ENCODE measurements at regions not wholly inside any gene's neighbourhood (a gene's known extent, or its start where the extent isn't known, plus 50 kb on each side); places are given as distances from the start of the nearest gene placed in this dataset.

DNA sequence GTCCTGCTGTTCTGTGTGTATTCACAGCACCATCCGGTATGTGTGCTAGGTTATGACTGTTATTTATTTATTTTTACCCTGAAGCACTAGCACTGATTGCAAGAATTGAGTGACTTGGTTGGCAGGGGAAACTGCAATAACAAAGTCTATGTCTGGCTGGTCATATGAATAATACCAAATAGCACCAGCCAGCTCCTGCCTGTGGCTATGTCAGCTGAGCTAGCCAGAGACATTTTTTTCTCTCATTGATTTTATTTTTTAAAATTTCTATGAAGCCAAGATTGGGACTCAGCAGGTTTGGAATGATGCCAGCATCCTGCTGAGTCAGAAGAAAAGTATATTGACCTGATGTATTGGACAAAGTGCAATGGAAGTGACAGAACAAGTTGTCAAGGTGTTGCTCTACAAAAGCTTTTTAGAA lies 188.5 kb upstream of the CDH2 start:
- Histone ChIP-seq H3K9me3 (no peaks in the 10 kb centered on the region), H3K4me3 (no peak overlapping the region), H3K4me1 (no peaks in the 10 kb centered on the region), H3K36me3 (replicated peaks in 1 of 2; ENCODE audit: insufficient read depth in 1 of 2, low read depth in 2 of 2) (no peaks in the 10 kb centered on the region), H3K27ac (no peak overlapping the region), H3K27me3 (no peaks in the 10 kb centered on the region)
- DNase-seq, result peak in 3 of 4 donors; percentile 4 to 28 (median 8)
- no peak for TF ChIP-seq POLR2A (IDR thresholded peaks at IDR 0.05)
- TF ChIP-seq, protein P1, sequence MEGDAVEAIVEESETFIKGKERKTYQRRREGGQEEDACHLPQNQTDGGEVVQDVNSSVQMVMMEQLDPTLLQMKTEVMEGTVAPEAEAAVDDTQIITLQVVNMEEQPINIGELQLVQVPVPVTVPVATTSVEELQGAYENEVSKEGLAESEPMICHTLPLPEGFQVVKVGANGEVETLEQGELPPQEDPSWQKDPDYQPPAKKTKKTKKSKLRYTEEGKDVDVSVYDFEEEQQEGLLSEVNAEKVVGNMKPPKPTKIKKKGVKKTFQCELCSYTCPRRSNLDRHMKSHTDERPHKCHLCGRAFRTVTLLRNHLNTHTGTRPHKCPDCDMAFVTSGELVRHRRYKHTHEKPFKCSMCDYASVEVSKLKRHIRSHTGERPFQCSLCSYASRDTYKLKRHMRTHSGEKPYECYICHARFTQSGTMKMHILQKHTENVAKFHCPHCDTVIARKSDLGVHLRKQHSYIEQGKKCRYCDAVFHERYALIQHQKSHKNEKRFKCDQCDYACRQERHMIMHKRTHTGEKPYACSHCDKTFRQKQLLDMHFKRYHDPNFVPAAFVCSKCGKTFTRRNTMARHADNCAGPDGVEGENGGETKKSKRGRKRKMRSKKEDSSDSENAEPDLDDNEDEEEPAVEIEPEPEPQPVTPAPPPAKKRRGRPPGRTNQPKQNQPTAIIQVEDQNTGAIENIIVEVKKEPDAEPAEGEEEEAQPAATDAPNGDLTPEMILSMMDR (IDR thresholded peaks at IDR 0.05), result no peak
- intact Hi-C loops (cut with DNase I), result no loop called here
- peak; percentile 35 for ATAC-seq
- WGBS, 2 donors, result 26 to 40% methylated on average over 1 of the region's 1 CpG

- TF ChIP-seq, protein P1 (IDR thresholded peaks at IDR 0.05), result no peak
- no peak for TF ChIP-seq POLR2A (IDR thresholded peaks at IDR 0.05)
- Histone ChIP-seq H3K27me3 (no peaks in the 10 kb centered on the region), H3K36me3 (replicated peaks in 1 of 2; ENCODE audit: insufficient read depth in 1 of 2, low read depth in 2 of 2) (no peaks in the 10 kb centered on the region), H3K9me3 (no peaks in the 10 kb centered on the region), H3K27ac (no peak overlapping the region), H3K4me1 (no peaks in the 10 kb centered on the region), H3K4me3 (no peak overlapping the region)
- 65 to 75% methylated on average over 8 of the region's 8 CpGs for WGBS, 2 donors
- ATAC-seq, result no peak
- no peak for DNase-seq
- intact Hi-C loops (cut with DNase I), result no loop called here
Observed at GRCh38 chr18:28363124-28363523, 186.2 kb upstream of the CDH2 start.

DNA sequence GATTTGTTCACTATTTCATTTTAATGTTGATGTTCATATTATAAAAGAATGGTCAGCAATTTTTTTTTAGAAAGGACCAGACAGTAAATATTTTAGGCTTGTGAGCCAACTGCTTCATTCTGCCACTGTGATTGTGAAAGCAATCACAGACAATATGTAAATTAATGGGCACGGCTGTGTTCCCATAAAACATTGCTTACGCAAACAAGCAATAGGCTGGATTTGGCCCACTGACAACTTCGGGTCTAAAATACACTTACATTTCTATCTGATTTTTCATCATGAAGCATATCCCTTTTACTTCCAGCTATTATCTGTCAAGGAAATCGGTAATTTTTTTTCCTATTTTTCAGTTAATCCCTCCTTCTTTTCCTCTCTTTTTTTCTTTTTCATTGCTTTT lies 182.2 kb upstream of the CDH2 start:
- Histone ChIP-seq H3K4me3 (no peak overlapping the region), H3K36me3 (replicated peaks in 1 of 2; ENCODE audit: insufficient read depth in 1 of 2, low read depth in 2 of 2) (no peaks in the 10 kb centered on the region), H3K4me1 (no peaks in the 10 kb centered on the region), H3K27me3 (no peaks in the 10 kb centered on the region), H3K27ac (no peak overlapping the region), H3K9me3 (no peaks in the 10 kb centered on the region)
- DNase-seq, result no peak
- intact Hi-C loops (cut with DNase I), result no loop called here
- TF ChIP-seq POLR2A (IDR thresholded peaks at IDR 0.05), result no peak
- TF ChIP-seq, protein P1 (IDR thresholded peaks at IDR 0.05), result no peak
- WGBS, 2 donors, result 62% methylated on average over 4 of the region's 4 CpGs
- no peak for ATAC-seq

- no peaks in the 10 kb centered on the region for H3K9me3 ChIP-seq
- intact Hi-C loops (cut with DNase I), result no loop called here
- WGBS, 2 donors, result 61 to 64% methylated on average over 6 of the region's 6 CpGs
- no peak for ATAC-seq
- H3K36me3 ChIP-seq (replicated peaks in 1 of 2; ENCODE audit: insufficient read depth in 1 of 2, low read depth in 2 of 2), result no peaks in the 10 kb centered on the region
- TF ChIP-seq POLR2A (IDR thresholded peaks at IDR 0.05), result no peak
- TF ChIP-seq, protein P1 (IDR thresholded peaks at IDR 0.05), result no peak
- H3K4me1 ChIP-seq, result no peaks in the 10 kb centered on the region
- no peak for DNase-seq
- no peaks in the 10 kb centered on the region for H3K27me3 ChIP-seq
- no peak overlapping the region for H3K27ac ChIP-seq
- H3K4me3 ChIP-seq, result no peak overlapping the region
Observed at GRCh38 chr18:28357766-28358401, 181.0 kb upstream of the CDH2 start.

DNA sequence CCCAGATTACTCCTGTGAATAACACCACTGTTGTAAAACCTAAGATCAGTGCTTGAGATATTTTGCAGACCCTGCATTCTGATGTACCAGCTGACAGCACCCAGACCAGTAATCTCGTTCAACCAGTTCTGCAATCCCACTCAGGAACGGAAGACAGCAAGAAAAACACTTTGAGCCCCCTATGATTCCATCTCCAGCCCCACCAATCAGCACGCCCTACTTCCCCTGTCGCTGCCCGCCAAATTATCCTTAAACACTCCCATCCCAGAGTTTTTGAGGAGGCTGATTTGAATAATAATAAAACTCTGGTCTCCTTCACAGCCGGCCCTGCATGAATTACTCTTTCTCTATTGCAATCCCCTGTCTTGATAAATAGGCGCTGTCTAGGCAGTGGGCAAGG lies 173.9 kb upstream of the CDH2 start:
- Histone ChIP-seq H3K4me1 (no peaks in the 10 kb centered on the region), H3K27ac (no peak overlapping the region), H3K4me3 (no peak overlapping the region), H3K9me3 (no peaks in the 10 kb centered on the region), H3K27me3 (no peaks in the 10 kb centered on the region), H3K36me3 (replicated peaks in 1 of 2; ENCODE audit: insufficient read depth in 1 of 2, low read depth in 2 of 2) (no peaks in the 10 kb centered on the region)
- intact Hi-C loops (cut with DNase I), result no loop called here
- DNase-seq, result no peak
- 53 to 60% methylated on average over 7 of the region's 7 CpGs for WGBS, 2 donors
- ATAC-seq, result no peak
- TF ChIP-seq POLR2A (IDR thresholded peaks at IDR 0.05), result no peak
- TF ChIP-seq, protein P1 (IDR thresholded peaks at IDR 0.05), result no peak

Measured in body of pancreas (tissue), 4 donors.